ENCODE measurements at regions not wholly inside any gene's neighbourhood (a gene's known extent, or its start where the extent isn't known, plus 50 kb on each side); places are given as distances from the start of the nearest gene placed in this dataset.
"Not testable (repeated sequence)": the region's sequence is repeated elsewhere in the genome, so short reads cannot be mapped to it uniquely, and the experiment has no call there.

DNA sequence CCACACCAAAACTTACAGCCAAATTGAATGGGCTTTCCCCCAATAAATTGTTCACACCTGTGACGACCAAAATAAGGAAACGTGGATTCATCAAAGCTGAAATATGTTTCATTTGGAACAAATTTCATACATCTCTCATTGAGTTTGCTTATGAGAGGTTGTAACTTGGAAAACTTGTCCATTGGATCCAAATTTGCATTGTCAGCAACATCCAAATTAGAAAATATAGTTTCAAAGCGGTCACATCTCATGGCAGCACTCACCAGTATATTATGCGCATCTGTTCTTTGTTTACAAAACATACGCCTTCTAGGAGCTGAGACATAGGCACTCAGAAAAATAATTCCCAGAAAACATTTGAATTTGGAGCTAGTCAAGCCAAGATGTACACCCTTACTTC, 1028.2 kb upstream of the USP15 start:
- Histone ChIP-seq H3K79me2 (ENCODE audit: insufficient read depth, low read depth) (no peaks in the 10 kb centered on the region), H3K4me3 (IDR thresholded peaks at IDR 0.05; ENCODE audit: insufficient read depth, low read depth, low read length) (no peak overlapping the region), H3K27ac (no peak overlapping the region), H3K4me1 (ENCODE audit: low read depth, poor library complexity, severe bottlenecking) (no peaks in the 10 kb centered on the region), H3K36me3 (ENCODE audit: insufficient read depth) (no peaks in the 10 kb centered on the region), H3K27me3 (ENCODE audit: insufficient read depth, low read depth) (no peaks in the 10 kb centered on the region), H4K20me1 (ENCODE audit: insufficient read depth) (no peaks in the 10 kb centered on the region), H3K9ac (no peak overlapping the region), H3K4me2 (no peak overlapping the region), H2AFZ (ENCODE audit: low read depth) (no peak overlapping the region)
- TF ChIP-seq, protein P1, sequence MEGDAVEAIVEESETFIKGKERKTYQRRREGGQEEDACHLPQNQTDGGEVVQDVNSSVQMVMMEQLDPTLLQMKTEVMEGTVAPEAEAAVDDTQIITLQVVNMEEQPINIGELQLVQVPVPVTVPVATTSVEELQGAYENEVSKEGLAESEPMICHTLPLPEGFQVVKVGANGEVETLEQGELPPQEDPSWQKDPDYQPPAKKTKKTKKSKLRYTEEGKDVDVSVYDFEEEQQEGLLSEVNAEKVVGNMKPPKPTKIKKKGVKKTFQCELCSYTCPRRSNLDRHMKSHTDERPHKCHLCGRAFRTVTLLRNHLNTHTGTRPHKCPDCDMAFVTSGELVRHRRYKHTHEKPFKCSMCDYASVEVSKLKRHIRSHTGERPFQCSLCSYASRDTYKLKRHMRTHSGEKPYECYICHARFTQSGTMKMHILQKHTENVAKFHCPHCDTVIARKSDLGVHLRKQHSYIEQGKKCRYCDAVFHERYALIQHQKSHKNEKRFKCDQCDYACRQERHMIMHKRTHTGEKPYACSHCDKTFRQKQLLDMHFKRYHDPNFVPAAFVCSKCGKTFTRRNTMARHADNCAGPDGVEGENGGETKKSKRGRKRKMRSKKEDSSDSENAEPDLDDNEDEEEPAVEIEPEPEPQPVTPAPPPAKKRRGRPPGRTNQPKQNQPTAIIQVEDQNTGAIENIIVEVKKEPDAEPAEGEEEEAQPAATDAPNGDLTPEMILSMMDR (conservative IDR thresholded peaks at IDR 0.05; ENCODE audit: low read depth, low read length) = no peak

DNA sequence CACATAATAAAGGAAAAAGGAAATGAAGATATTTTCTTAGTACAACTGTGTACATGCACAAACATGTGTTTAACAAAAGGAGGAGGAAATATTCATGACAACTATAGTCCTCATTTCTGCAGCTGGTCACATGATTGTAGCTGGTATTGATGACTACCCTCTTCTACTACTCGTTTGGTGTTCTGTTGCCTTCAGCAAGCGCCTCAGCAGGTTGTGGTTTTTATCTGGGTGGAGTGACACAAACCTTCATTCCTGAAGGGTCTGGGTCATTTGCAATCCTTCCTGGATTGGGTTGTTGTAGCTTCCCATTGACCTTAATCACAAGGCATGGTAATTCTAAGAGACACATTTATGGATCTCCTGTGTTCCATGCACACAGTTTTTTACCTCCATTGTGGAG, 1009.9 kb upstream of the USP15 start:
- no peaks in the 10 kb centered on the region for H3K4me1 ChIP-seq (ENCODE audit: low read depth, poor library complexity, severe bottlenecking)
- no peaks in the 10 kb centered on the region for H3K79me2 ChIP-seq (ENCODE audit: insufficient read depth, low read depth)
- H3K4me3 ChIP-seq (IDR thresholded peaks at IDR 0.05; ENCODE audit: insufficient read depth, low read depth, low read length) = no peak overlapping the region
- H3K36me3 ChIP-seq (ENCODE audit: insufficient read depth) = no peaks in the 10 kb centered on the region
- H3K4me2 ChIP-seq = no peak overlapping the region
- no peaks in the 10 kb centered on the region for H4K20me1 ChIP-seq (ENCODE audit: insufficient read depth)
- H3K9ac ChIP-seq = no peak overlapping the region
- H3K27ac ChIP-seq = no peak overlapping the region
- no peak overlapping the region for H2AFZ ChIP-seq (ENCODE audit: low read depth)
- TF ChIP-seq, protein P1 (conservative IDR thresholded peaks at IDR 0.05; ENCODE audit: low read depth, low read length) = no peak
- H3K27me3 ChIP-seq (ENCODE audit: insufficient read depth, low read depth) = no peaks in the 10 kb centered on the region

DNA sequence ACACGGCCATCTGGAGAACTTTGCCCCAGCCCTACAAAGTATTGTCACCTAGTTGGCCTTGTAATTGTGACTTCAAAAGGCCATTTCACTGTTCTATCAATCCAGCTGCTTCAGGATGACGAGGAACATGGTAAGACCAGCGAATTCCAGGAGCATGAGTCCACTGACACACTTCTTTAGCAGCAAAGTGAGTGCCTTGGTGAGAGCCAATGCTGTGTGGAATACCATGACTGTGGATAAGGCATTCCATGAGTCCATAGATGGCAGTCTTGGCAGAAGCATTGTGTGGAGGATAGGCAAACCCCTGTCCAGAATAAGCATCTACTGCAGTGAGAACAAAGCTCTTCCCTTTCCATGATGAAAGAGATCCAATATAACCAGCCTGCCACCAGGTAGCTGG, 1009.1 kb upstream of the USP15 start:
- no peak overlapping the region for H3K27ac ChIP-seq
- no peaks in the 10 kb centered on the region for H3K36me3 ChIP-seq (ENCODE audit: insufficient read depth)
- H2AFZ ChIP-seq (ENCODE audit: low read depth) = no peak overlapping the region
- no peaks in the 10 kb centered on the region for H4K20me1 ChIP-seq (ENCODE audit: insufficient read depth)
- no peak overlapping the region for H3K4me2 ChIP-seq
- no peaks in the 10 kb centered on the region for H3K27me3 ChIP-seq (ENCODE audit: insufficient read depth, low read depth)
- no peak overlapping the region for H3K4me3 ChIP-seq (IDR thresholded peaks at IDR 0.05; ENCODE audit: insufficient read depth, low read depth, low read length)
- TF ChIP-seq, protein P1 (conservative IDR thresholded peaks at IDR 0.05; ENCODE audit: low read depth, low read length) = no peak
- no peak overlapping the region for H3K9ac ChIP-seq
- H3K79me2 ChIP-seq (ENCODE audit: insufficient read depth, low read depth) = no peaks in the 10 kb centered on the region
- H3K4me1 ChIP-seq (ENCODE audit: low read depth, poor library complexity, severe bottlenecking) = no peaks in the 10 kb centered on the region

DNA sequence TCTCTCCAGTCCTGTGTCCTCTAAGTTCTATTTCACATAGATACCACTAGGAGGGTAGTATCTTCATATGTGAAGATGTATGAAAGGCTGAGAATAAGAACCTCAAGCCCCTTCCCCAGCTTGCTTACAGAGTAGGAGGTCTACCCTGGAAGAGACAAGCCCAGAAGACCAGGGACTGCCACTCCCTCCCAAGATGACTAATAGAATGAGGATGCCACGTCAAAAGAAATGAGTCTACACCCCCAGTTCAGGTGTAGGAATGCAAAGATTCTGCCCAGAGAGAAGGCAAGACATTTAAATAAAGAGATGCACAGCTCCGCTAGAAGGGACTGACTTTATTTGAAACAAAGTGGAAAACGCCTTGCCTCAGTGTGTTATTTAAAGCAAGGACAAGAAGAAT, 1006.0 kb upstream of the USP15 start:
- no peak overlapping the region for H3K9ac ChIP-seq
- peaks cover 7% of the 10 kb centered on the region for H3K4me1 ChIP-seq (ENCODE audit: low read depth, poor library complexity, severe bottlenecking)
- H3K27ac ChIP-seq = no peak overlapping the region
- TF ChIP-seq, protein P1 (conservative IDR thresholded peaks at IDR 0.05; ENCODE audit: low read depth, low read length) = no peak
- H3K79me2 ChIP-seq (ENCODE audit: insufficient read depth, low read depth) = no peaks in the 10 kb centered on the region
- no peak overlapping the region for H2AFZ ChIP-seq (ENCODE audit: low read depth)
- no peaks in the 10 kb centered on the region for H4K20me1 ChIP-seq (ENCODE audit: insufficient read depth)
- H3K36me3 ChIP-seq (ENCODE audit: insufficient read depth) = no peaks in the 10 kb centered on the region
- no peaks in the 10 kb centered on the region for H3K27me3 ChIP-seq (ENCODE audit: insufficient read depth, low read depth)
- no peak overlapping the region for H3K4me2 ChIP-seq
- H3K4me3 ChIP-seq (IDR thresholded peaks at IDR 0.05; ENCODE audit: insufficient read depth, low read depth, low read length) = no peak overlapping the region

DNA sequence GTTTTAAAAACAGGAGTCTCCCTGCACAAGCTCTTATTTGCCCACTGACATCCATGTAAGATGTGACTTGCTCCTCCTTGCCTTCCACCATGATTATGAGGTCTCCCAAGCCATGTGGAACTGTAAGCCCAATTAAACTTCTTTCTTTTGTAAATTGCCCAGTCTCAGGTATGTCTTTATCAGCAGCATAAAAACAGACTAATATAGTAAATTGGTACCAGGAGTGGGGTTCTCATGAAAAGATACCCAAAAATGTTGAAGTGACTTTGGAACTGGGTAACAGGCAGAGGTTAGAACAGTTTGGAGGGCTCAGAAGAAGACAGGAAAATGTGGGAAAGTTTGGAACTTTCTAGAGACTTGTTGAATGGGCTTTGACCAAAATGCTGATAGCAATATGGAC, 995.9 kb upstream of the USP15 start:
- not testable (repeated sequence) for H3K4me1 ChIP-seq (ENCODE audit: low read depth, poor library complexity, severe bottlenecking); H3K36me3 ChIP-seq (ENCODE audit: insufficient read depth); H3K27me3 ChIP-seq (ENCODE audit: insufficient read depth, low read depth); H3K4me2 ChIP-seq; H4K20me1 ChIP-seq (ENCODE audit: insufficient read depth); H3K4me3 ChIP-seq (IDR thresholded peaks at IDR 0.05; ENCODE audit: insufficient read depth, low read depth, low read length); H2AFZ ChIP-seq (ENCODE audit: low read depth); H3K27ac ChIP-seq; H3K9ac ChIP-seq; H3K79me2 ChIP-seq (ENCODE audit: insufficient read depth, low read depth)
